ENCODE measurements at regions not wholly inside any gene's neighbourhood (a gene's known extent, or its start where the extent isn't known, plus 50 kb on each side); places are given as distances from the start of the nearest gene placed in this dataset.
"Not testable (repeated sequence)": the region's sequence is repeated elsewhere in the genome, so short reads cannot be mapped to it uniquely, and the experiment has no call there.

DNA sequence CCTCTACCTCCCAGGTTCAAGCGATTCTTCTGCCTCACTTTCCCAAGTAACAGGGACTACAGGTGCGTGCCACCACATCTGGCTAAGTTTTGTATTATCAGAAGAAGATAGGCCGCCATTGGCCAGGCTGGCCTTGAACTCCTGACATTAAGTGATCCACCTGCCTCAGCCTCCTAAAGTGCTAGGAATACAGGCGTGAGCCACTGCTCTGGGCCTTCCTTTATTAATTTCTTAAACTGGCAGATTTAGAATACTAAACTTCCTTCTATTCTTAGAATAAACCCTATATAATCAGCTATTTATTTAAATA, 86.6 kb downstream of the HFE start:
- no peak for DNase-seq (ENCODE audit: low read depth, low spot score)

DNA sequence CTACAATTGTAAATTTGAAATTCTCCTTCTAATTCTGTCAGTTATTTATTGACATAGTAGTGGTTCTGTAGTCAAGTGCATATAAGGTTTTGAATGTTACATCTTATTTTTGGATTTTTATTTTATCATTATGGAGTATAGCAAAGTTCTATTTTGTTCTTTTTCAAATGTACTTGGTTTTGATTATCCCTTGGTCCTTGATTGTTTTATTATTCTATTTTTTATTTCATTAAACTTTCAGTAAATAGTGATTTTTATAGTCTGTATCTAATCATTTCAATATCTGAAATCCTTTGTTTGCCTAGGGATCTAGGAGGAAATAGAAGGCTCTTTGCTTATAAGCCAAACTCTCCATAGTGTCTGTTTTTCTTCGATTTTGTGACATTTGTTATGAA, 87.8 kb downstream of the HFE start:
- no peak for DNase-seq (ENCODE audit: low read depth, low spot score)

- no peak for DNase-seq (ENCODE audit: low read depth, low spot score)
These were observed 88.4 kb downstream of the HFE start for GRCh38 chr6:26175428-26176181.

DNA sequence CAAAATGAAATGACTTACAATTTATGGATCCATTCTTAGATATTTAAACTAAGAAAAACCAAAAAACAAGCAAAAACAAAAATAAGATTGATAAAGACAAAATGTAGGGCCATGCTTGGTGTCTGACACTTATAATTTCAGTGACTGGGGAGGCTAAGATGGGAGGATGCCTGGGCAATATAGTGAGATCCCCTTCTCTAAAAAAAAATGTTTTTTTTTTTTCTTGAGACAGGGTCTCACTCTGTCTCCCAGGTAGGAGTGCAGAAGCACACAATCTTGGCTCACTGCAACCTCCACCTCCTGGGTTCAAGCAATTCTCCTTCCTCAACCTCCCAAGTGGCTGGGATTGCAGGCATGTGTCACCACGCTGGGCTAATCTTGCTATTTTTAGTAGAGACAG, 92.4 kb downstream of the HFE start:
- DNase-seq (ENCODE audit: low read depth, low spot score): no peak

GRCh38 chr6:26180346-26180745, 93.1 kb downstream of the HFE start:
- DNase-seq (ENCODE audit: low read depth, low spot score): no peak

DNA sequence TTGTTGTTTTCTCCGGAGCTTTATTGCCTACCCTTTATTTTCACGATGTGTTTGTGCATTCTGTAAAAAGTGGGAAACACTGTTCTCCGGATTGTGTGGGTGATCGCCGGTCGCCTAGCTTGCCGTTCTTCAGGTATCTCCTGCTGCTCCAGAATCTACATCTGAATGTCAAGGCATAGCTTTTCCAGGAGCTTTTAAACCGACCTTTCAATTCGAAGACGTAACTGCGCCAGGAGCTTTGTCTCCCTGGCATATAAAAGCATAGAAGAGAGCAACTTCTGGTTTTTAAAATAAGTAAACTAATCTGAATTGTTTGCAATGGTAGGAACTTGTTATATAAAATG, 96.0 kb downstream of the HFE start:
- DNase-seq (ENCODE audit: low read depth, low spot score): no peak

- peak; percentile 71 for DNase-seq (ENCODE audit: low read depth, low spot score)
These were observed 96.5 kb downstream of the HFE start for GRCh38 chr6:26183581-26184366.

DNA sequence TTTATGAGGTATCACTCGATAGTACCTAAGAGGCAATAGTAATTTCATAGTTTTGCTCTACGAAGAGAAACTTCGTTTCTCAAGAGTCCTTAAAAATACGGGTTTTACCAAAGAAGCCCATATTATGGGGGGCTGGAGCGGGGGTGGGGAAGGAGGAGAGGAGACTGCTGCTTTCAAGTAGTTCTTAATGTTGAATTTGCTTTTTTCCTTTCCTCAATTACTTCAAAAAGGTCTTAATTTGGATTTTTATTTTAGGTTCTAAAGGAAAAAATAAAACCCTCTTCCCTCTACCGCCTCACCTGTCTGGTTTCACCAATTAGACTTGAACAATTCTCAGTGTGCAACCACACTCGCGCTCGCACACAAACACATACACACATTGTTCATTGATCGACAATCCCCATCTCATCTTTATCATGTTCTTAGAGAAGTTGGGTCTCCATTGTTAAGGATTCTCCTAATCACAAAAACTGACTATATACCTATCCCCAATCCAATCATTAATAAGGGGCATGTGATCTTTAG, 97.2 kb downstream of the HFE start:
- DNase-seq (ENCODE audit: low read depth, low spot score): no peak

DNA sequence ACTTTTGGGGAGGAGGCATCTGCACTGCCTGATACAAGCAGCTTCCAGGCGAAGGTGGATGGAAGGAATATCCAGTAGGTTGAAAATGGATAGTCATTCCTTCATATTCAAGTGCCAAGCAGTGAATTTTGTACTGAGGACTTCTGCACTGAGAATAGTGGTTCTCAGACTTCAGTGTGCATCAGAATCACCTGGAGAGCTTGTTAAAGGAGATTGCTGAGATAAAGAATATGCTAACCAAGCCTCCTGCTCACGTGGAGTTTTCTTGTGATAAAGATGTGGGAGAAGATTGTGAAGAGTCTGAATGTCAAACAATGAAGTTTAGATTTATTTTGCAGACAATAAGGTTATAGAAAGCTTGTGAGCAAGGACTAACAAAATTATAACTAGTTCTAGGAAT, 97.8 kb downstream of the HFE start:
- DNase-seq (ENCODE audit: low read depth, low spot score): no peak

GRCh38 chr6:26185802-26186201, 98.6 kb downstream of the HFE start:
- DNase-seq (ENCODE audit: low read depth, low spot score): no peak

DNA sequence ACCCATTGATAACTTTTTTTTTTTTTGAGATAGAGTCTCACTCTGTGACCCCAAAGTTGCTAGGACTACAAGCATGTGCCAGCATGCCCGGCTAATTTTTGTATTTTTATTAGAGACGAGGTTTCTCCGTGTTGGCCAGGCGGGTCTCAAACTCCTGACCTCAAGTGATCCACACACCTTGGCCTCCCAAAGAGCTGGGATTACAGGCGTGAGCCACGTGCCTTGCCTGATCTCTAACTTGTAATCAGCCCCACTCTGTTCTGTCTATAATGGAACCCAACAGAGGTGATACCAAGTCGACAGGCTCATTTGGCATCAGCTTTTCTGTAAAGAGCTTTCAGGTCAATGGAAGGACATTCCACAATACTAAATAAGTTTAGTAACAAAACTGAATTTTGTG, 99.4 kb downstream of the HFE start:
- no peak for DNase-seq (ENCODE audit: low read depth, low spot score)

DNA sequence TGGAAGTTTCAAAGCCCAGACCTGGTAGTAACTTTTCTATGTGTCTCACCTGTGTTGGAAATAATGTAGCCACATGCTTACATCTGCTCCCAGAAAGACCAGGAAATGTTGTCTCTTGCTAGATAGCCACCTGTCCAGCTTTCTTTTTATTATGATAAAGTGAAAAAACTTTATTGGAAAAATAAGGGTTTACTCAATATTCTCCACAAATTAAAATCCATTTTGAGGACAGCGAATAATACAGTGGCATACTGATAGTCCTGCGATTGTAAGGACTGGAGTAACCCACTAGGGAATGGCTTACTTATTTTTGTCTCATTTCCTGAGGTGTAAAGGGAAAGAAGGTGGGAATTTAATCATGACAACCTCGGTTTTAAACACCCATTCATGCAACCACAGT, 100.1 kb downstream of the HFE start:
- DNase-seq (ENCODE audit: low read depth, low spot score): no peak

GRCh38 chr6:26187981-26188635, 100.9 kb downstream of the HFE start:
- DNase-seq (ENCODE audit: low read depth, low spot score): no peak

GRCh38 chr6:26191512-26191911, 104.3 kb downstream of the HFE start:
- DNase-seq (ENCODE audit: low read depth, low spot score): not testable (repeated sequence)

DNA sequence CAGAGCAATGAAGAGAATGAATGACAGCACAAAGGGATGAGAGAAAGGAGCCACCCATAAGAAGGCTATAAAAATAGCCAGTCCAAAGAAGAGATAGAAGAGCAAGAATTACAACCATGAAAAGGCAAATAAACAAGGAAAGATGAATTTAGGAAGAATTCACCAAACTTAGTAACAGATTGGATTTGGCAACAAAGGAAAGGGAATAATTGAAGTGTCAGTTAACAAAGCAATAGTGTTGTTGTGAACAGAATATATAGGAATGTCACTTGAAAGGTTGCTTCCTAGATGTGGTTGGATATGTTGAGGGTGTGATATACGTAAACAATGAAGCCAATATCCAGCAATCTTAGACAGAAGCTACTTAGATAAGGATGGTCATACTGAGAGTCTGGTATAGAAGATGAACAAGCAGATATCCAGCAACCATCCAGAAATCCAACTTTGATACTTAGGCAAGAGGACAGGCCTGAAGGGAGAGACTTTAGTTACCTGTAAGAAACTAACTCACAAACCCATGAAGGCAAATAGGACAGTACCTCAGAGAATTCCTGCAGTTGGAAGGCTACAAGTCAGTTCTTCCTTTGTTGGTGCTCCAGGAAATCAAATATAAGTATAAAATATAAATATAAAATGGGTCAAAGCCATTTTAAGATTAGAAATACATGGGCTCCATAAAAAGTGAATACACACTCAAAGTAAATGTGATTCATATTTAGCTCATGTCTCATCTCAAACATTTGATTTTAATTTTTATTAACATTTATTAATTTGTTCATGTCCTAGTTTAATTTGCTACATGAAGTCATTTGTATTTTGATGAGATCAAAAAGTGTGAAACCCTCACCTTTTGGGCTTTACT, 106.5 kb downstream of the HFE start:
- DNase-seq (ENCODE audit: low read depth, low spot score): no peak

DNA sequence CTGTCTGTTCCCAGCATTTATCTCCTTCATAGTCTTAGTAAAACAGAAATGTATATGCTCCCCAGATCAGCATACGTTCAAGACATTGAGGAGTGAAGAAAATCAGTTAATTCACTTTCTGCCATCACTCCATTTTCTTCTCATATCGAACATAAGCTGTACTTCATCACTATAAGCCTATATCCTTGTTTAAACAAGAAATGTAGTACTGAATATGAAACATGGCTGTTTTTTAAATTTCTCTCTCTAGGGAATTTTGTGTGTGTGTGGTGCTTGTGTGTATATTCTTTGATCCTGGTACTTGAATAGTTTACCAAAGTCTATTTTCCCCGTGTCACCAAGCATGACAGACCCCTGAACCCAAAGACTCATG, 107.1 kb downstream of the HFE start:
- DNase-seq (ENCODE audit: low read depth, low spot score): no peak

GRCh38 chr6:26194816-26195375, 107.7 kb downstream of the HFE start:
- no peak for DNase-seq (ENCODE audit: low read depth, low spot score)

- DNase-seq (ENCODE audit: low read depth, low spot score): peak; percentile 79
These were observed 108.2 kb downstream of the HFE start for GRCh38 chr6:26195376-26195923.

GRCh38 chr6:26195924-26196845, 109.0 kb downstream of the HFE start:
- no peak for DNase-seq (ENCODE audit: low read depth, low spot score)

All from brain pericyte (primary cell).